GM18519 (cell line): ENCODE measurements at regions not wholly inside any gene's neighbourhood (a gene's known extent, or its start where the extent isn't known, plus 50 kb on each side); places are given as distances from the start of the nearest gene placed in this dataset.
"Not testable (repeated sequence)": the region's sequence is repeated elsewhere in the genome, so short reads cannot be mapped to it uniquely, and the experiment has no call there.

ENCODE experiments used
- ATAC-seq: cut with Tn5 transposase; IDR thresholded peaks from one replicate; pipeline ENCODE4 v1.9.1; 2021; ENCODE audit warnings: mild to moderate bottlenecking, moderate library complexity; ENCODE audit not compliant: unreplicated experiment, low FRiP score

DNA sequence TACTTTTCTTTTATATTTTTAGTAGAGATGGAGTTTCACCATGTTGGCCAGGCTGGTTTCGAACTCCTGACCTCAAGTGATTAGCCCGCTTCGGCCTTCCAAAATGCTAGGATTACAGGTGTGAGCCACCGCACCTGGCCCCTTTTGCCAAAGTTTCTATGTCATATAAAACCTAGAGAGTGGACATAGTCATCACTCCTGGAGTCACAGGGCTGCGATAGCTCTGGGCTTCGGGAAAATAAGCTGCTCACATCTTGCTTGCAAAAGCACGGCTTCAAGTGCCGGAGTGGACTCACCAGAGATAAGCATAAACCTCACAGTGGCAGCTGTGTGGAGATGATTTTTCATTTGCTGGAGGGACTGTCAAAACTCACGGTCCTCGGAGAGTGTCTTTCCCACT is 171.2 kb downstream of the TEX29 start:
- no peak for ATAC-seq

DNA sequence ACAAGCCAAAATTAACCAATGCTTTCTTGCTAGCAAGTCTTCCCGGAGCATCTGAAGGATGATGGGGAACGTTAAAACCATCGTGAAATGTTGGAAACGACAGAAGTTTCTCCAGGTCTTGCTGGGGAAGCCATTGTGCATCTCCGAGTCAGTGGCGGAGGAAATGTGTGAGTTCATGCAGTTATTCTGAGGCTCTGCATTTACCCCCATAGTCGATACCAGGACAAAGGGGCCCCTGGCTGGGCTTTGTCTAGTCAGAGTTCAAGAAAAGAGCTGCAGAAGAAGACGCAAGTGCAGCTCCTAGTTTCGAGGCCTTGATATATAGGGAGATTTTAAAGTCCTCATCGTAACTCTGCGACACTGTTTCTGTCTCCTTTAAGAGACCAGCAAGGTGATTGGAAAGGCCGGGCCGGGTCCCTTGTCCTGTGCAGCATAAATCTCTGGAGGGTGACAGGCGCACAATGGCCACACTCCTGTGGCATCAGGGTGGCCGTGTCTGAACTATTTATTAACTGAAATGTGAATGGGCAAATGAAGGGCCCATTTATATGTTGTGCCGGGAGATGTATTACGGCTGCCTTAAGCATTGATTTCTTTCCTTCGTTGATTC is 172.0 kb downstream of the TEX29 start:
- ATAC-seq = no peak

DNA sequence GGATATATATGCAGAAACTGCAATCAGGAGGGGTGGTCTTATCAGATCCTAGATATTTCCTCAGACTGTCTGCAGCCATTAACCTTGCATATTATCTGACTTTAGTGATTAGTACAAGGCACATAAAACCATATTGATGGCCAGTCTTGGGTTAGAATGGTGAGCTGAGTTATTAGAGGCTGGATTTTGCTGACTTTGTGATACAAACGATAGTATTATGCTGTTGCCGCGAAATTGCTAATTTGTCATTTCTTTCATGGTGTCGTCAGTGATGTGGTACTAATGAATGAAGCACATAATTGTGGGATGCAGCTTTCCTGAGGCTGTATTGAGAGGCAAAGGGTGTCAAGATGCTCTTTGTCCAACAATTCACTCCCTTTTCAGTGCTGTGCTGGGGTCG is 172.5 kb downstream of the TEX29 start:
- ATAC-seq = no peak

DNA sequence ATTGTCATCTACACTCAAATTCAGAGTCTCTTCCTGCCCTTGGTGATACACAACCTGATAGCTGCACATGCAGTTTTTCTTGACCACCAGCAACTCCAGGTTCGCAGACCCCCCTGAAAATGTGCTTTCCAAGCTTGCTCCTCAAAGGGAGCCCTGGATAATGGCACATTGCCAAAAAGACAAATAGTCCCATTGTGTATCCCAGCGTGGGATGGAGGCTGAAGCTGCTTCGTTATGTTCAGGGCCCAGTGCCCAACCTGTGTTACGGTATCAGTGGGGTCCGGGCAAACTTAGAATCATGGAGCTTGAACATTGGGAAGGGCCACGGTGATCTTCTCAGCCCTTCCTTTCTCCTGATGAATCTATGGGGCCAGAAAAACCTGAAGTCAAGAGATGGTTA is 173.0 kb downstream of the TEX29 start:
- no peak for ATAC-seq

DNA sequence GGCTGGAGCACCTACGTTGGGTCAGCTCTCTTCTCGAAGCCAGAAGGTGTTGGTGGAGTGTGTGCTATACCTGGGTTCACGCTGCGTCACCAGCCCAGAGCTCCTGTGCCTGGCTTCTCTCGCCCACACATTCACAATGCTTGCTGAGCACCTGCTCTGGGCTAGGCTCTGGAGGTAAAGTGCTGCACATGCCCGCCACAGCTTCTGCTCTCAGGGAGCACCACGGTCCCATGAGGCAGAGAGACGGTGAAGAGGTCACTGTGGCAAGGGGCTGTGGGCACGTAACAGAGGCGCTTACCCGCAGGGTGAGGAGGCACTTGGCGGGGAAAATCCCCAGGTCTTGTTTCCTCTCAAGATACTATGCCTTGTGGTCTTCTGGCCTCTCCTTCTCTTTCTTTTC is 174.2 kb downstream of the TEX29 start:
- no peak for ATAC-seq

DNA sequence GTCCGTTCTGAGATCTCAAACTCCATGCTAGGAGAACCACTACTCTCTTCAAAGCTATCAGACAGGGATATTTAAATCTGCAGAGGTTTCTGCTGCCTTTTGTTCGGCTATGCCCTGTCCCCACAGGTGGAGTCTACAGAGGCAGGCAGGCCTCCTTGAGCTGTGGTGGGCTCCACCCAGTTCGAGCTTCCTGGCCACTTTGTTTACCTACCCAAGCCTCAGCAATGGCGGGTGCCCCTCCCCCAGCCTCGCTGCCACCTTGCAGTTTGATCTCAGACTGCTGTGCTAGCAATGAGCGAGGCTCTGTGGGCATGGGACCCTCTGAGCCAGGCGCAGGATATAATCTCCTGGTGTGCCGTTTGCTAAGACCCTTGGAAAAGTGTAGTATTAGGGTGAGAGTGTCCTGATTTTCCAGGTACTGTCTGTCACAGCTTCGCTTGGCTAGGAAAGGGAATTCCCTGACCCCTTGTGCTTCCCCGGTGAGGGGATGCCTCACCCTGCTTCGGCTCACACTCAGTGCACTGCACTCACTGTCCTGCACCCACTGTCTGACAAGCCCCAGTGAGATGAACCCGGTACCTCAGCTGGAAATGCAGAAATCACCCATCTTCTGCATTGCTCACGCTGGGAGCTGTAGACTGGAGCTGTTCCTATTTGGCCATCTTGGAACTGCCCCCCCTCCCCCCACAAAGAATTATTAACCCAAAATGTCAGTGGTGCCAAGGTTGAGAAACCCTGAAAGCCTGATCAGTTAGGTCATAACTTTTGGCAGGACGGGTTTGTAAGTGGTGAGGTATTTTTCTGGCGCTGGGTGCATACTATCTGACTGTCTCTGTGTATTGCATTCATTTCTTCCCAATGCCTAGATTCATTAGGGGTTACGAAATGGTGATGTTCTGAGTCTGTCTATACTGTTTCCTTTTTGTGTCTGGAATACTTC is 181.4 kb downstream of the TEX29 start:
- not testable (repeated sequence) for ATAC-seq

DNA sequence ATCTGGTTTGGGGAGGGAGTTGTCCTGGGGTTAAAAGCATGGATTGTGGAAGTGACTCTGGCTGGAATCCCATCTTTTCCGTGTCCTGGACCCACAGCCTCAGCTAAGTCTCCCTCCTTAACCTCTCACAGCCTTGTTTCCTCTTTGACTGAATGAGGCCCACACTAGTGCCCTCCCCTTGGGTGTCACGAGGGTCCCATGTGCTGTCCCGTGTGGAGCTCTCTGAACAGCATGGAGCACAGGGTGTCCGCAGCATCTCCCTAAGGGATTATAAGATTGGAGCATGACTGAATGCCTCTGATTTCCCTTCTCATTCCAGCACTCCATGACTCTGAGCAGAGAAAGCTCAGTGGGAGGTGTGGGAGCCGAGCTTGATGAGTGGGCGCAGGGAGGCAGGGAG is 182.5 kb downstream of the TEX29 start:
- no peak for ATAC-seq

DNA sequence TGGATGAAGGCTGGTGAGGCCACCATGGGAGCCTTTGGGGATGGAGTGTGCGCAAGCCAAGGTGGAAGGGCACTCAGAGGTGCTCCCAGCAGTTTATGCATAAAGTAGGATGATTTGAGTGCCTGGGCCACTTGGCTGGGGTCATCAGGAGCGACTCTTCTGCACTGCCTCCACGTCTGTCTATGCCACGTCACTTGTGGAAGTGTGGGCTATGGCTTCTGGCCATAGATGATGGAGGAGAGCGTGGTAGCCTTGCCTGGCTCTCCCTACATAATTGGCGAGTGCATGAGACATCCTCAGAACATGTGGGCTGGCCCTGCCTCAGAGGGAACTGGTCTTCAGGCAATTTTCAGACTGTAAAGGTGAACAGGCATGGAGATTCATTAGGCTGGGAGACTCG is 182.9 kb downstream of the TEX29 start:
- no peak for ATAC-seq

DNA sequence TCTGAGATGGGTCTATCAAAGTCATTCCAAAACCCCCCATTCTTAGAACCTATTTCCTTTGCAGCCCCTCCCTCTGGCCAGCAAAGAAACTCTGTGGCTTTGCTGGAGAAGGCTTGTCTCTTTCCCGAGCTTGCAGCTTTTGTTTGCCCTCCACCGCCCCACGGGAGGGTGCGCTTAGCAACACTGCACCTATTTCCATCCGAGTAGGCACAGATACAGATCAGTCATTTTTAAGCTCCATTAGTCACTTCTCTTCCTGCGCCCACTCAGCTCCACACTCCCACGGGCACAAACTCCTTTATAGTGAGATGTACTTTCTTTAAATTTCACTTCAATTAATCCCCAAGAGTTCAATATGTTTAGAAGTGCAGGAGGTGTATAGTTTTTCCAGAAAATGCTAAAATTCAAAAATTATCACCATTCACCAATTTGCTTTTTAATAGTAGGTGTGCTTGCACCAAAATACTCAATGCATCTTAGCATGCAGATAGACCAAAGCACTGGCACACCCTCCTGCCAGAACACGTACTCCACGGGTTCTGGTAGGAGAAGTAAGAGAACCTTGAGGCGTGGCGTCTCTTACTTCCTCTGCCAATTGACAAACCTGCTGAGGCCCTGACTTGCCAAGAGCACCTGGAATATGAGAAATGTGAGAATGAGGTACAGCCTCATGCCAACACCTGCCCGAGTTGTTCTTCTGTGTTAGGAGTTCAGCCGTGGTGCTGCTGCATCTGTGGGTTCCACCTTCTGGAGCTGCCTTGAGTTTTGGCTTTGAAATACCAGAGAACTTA is 183.7 kb downstream of the TEX29 start:
- ATAC-seq = no peak

DNA sequence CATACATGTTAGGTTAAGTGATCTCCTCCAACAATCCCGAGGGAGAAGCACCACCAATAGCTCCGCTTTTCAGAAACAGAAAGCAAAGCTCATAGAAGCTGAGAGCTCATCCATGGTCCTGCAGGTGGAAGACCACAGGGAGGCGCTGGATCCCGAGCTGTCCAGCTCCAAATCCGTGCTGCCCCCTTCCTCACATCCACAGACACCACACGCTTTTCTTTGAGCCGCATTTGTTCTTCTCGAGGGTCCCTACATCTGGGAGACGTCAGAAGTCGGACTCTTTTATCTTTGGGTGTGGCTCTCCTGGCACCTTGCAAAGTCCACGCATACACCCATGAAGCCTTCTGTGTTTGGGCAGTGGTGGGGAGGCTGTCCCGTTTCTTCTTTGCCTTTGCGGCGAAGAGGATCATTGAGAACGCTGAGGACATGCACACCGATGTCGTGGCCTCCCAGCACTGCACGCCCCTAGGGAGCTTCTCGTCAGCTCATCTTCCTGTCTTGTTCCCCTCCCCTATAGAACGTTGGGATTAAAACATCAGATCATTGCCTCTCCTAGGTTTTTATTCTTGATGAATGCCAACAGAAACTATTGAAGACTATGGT is 184.8 kb downstream of the TEX29 start:
- ATAC-seq = no peak

DNA sequence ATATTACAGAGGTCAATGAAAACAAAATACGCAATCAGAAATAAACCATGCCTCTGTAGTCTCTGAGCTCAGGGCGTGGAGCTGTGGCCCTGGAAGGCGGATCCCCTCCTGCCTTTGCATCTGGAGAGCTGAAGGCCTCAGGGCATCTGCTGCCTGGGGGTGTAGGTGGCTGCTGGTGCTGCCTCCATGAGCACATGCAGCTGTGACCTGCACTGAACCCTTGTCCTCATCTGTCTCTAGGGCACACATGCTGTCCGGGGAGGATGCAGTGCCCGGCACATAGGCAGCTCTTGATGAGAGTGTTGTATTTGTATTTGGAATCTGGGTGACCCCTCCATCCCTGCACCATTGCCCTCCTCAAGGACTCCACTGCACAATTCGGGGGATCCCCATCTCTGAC is 185.7 kb downstream of the TEX29 start:
- no peak for ATAC-seq

DNA sequence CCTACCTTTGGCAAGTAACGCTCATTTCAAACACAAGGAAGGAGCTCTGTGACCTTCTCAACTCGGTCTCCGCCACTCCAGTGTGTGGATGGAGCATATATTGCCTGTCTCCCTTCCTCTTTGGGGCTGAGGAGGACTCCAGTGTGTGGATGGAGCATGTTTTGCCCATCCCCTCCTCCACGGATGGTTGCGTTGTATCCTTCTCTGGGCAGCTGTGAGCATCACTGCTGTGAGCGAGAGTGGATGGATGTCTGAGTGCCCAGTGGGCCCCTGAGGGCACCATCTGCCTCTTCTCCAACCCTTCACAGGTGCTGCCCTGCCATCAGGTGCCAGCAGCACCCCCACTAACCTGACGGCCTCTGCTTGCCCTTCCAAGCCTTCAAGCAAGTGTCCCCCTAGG is 186.2 kb downstream of the TEX29 start:
- ATAC-seq = no peak

DNA sequence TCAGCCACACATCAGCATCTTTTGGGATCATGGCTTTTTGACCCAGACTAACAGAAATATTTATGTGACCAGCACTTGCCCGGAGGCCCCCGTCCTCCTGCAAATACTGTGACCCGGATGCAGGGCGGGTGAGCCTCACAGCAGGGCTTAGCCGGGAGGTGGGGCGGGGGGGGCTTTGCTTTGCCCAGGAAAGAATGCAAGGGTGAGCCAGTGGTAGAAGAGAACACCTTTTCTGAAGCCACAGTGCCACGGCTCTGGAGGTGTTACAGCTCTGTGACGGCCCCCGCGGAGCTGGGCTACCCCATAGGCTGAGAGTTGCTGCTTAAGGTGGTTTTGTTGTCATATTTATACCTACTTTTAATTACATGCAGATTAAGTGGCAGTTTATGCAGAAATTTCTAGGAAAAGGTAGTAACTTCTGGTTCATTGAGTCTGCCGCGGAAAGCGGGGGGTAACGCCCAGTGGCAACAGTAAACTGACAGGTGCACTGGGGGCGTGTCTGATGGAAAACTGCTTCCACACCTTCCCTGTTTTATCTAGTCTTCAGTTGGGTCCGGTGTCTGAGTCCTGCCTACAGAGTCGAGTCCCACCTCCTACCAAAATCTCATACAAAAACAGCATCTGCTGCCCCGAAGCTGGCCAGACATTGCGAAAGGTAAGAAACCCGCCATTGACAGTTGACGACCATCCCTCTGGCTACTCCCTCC is 187.9 kb downstream of the TEX29 start:
- no peak for ATAC-seq

DNA sequence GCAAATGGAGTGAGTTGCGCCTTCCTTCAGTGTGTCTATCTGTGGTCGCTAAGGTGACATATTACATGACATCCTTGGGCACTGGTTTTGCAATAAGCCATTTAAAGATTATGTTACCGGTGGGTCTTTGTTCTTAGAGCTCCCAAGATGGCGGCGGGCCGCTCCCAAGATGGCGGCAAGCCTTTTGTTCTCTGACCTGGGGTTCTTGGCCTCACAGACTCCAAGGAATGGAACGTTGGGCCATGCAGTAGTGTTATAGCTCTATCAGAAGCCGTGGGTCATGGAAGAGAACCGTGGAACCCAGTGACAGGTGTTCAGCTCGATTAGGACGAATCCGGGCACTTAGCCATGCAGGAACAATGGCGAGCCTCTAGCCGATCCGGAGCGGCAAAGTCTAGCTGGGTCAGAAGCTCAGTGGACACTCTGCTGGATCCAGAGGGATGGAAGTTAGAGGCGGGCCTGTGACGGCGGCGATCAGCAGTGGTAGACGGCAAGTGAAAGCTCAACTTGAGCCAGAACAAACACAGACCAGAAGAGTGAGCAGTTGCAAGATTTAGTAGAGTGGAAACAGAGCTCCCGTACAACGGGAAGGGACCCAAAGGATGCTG is 188.6 kb downstream of the TEX29 start:
- ATAC-seq = no peak

DNA sequence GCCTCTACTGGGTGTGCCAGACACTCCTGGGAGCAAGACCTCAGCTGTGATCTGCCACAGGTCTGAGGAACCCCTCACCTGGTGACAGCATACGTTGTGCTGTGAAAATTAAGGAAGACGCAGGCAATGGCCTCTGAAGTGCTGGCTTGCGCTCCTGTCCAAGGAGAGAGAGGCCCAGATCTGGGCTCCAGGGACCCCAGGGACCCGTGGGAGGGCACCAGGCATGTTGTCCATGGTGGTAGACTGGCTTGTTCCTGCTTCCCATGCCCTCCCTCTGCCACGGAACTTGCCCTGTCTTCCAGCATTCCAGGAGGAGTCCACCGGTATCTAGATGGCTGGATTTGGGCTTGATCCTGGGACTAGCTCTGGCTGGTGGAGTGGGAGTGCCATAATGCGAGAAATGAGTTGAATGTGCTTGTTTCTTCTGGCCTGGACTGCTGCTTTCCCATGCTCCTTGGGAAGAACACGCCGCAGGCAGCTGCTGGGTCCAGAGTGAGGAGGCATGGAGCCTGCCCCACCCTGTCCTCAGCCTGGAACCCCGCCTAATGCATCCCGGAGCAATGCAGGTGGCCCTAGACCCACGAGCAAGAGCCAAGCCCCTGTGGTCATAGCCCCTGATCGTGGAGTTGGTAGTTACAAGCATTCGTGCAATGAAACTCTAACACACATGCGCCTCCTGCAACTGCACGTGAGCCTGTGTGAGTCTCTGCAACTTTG is 190.2 kb downstream of the TEX29 start:
- no peak for ATAC-seq

DNA sequence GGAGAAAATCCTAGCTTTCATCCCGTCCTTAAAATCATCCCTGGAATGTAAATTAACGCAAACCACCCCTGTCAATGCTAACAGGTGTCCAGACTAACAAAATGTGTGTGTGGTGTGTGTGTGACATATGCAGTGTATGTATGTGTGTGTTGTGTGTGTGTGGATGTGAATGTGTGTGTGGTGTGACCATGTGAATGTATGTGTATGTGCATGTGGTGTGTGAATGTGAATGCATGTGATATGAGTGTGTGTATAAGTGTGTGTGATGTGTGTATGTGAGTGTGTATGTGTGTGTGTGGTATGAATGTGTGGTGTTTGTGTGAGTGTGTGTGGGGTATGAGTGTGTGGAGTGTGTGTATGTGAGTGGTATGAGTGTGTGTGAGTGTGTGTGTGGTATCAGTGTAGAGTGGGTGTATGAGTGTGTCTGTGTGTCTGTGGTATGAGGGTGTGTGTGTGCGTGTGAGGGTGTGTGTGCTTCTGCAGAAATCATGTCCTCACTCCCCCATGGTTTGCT is 190.8 kb downstream of the TEX29 start:
- no peak for ATAC-seq

DNA sequence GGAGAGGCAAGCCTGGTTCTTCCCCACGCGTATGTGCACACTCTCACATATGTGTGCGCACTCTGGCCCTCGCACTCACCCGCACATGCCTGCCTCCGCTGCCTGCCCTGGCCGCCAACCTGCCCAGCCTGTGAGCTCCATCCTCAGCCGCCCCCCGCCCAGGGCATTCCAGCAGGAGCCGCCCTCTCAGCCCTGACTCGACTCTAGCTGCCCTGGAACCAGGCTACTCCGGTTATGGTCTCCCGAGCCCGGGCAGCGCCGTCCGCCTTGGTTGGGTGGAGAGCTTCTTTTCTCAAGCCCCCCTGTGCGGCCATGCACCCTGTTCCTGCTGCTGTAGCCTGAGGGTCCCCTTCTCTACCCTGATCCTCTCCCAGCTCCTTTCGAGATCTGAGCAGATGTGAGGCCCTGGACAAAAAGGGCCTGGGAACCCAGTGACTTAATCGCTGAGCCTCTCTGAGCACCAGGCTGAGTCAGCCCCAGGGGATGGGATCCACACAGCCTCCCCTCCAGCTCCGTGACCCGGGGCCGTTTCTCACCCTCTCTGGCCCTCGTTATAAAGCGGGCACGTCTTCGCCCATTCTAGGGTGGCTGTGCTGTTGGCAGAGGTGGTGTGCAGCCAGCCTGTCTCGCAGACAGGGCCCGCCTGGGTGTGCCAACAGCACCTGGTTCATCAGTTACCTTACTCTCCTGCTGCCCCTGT is 191.5 kb downstream of the TEX29 start:
- ATAC-seq = no peak

DNA sequence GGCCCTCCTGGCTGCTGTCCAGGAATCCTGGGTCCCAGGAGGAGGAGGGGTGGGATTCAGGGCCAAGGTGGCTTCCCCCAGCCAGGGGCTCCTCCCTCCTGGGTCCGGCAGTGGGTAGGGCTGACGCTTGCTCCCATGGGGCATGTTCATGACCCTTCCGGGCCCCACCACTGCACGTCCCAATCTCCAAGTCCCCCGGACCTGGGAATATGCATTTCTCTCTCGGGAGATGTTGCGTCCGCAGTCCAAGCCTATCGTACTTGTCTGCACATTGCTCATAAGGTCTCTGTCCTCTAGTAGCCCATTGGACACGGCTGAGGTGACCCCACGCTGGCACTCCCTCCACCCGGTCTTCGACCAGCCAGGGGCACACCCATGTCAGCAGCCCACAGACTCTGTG is 192.3 kb downstream of the TEX29 start:
- ATAC-seq = no peak
